Suprapubic skin (tissue), 3 donors: ENCODE measurements at regions not wholly inside any gene's neighbourhood (a gene's known extent, or its start where the extent isn't known, plus 50 kb on each side); places are given as distances from the start of the nearest gene placed in this dataset.

Experiments used
- CTCF ChIP-seq, 2 donors: fragments of 200-600 bp in 1 of 2; fragments of 450-650 bp in 1 of 2; sonication (generic) in 1 of 2; IDR thresholded peaks; one replicate each; pipeline ENCODE4 v1.5.1; 2016 to 2019; ENCODE audit warnings: antibody characterized with exemption in 2 of 2, mild to moderate bottlenecking in 1 of 2, moderate library complexity in 1 of 2
- EP300 ChIP-seq: sonication (generic); formaldehyde crosslinking; IDR thresholded peaks from one replicate; pipeline ENCODE4 v1.6.1; 2017; ENCODE audit warnings: antibody characterized with exemption
- POLR2A ChIP-seq, 2 donors: fragments of 450-650 bp; IDR thresholded peaks; one replicate each; pipeline ENCODE4 v1.6.1; 2017; ENCODE audit warnings: antibody characterized with exemption in 2 of 2, mild to moderate bottlenecking in 2 of 2, moderate library complexity in 2 of 2

DNA sequence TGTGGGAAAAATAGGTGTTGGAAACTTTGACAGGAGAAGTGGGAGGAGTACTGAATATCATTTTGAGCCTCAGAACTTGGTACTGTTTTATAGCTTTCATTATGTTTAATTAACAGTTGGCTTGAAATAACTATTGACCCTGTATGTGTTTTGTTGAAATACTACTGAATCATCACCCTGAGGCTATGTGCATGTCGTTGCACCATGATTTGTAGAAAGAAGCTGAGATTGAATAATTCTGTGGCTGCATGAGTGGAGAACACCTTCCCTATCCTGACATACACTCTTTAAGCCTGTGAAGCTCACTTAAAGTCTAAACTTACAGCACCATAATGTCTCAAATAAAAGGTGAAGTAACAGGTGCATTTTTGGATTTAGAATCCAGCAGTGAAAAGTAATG, 656.5 kb downstream of the CDY2B start:
- no peak for TF ChIP-seq CTCF (IDR thresholded peaks at IDR 0.05)
- TF ChIP-seq EP300, result no peak
- no peak for TF ChIP-seq POLR2A (IDR thresholded peaks at IDR 0.05)
